GM13977 (cell line): ENCODE measurements at regions not wholly inside any gene's neighbourhood (a gene's known extent, or its start where the extent isn't known, plus 50 kb on each side); places are given as distances from the start of the nearest gene placed in this dataset.

Experiments
- DNase-seq: peaks from one replicate; pipeline ENCODE4 v3.0.0; 2012; ENCODE audit warnings: low spot score
- CTCF ChIP-seq: IDR thresholded peaks from 2 replicates; pipeline ENCODE4 v1.5.1; 2012; ENCODE audit warnings: mild to moderate bottlenecking, control low read depth; ENCODE audit not compliant: insufficient read depth; ENCODE audit errors: extremely low read depth, missing control alignments
- in situ Hi-C: fragments of 300-500 bp; cut with MboI; formaldehyde crosslinking; loops from one replicate; pipeline ENCODE4 v1.12.0; 2022; ENCODE audit warnings: low sequenced_read_pairs, low pct_unique_long_range_greater_than_20kb, mixed read lengths, inconsistent platforms; ENCODE audit not compliant: unreplicated experiment

DNA sequence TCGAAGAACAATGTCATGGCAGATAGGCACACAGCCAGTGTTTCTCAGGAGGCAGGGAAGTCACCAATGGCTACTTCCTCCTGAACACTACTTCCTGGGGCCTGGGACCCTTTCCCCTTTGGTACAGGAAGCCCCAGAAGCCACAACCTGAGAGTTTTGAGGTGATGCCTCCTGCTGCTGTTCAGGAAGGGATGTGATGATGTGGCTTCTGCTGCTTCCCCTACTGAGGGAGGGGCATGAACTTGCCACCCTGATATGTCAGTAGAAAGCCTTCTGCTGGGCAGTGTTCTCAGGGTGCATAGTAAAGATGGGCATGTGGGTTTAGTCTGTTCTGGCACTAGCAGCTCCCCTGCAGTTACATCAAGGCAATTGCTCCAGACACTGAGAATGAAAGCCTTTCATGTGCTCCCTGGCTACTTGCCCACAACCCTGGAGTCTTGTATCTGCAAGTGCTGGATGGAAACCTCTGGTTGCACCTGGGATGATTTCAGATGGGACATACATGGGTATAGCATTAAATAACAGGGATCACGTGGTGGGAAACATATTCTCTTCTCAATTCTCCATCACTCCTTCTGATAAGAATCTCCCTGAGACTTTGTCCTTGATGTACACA is 69.3 kb downstream of the ADRA2A start:
- TF ChIP-seq CTCF: no peak
- in situ Hi-C loops: no loop called here
- DNase-seq: no peak

- DNase-seq: no peak
- no peak for TF ChIP-seq CTCF
- in situ Hi-C loops: no loop called here
Observed at GRCh38 chr10:111148025-111148424, 71.2 kb downstream of the ADRA2A start.

DNA sequence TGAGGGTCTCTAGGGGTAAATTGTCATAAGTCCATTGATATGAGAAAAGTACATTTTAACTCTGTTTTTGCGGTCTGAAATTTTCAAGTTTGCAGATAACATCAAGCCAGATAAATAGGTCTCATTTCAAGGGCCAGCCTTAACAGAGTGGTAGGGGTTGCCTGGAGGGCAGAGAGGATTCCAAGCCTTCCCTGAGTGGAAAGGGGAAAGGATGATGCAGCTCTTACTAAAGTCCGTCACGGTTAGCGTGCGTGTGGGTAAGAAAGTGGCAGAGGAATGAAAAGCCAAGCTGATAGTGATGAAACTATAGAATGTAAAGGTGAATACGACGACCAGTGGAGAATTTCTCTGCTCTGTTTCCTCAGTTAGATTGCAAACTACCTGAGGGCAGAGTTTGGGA is 71.6 kb downstream of the ADRA2A start:
- in situ Hi-C loops: no loop called here

DNA sequence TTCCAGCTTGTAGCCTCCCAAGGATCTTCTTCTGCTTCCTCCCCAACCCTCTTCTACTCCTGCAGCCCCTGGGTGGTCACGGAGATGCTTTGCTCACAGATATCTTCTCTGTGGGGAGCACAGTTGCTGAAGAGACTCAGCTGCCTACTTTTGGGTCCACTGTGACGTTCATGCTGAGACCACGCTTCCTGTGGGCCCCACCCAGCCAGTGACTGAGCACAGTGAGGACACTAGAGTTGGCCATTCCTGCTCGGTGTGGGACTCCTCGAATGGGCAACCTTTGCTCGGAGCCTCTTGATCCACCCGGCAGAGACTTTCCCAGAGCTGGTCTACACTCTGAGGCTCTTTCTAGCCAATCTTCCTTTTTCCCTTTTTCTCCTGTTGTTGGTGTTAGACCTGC is 73.9 kb downstream of the ADRA2A start:
- no peak for TF ChIP-seq CTCF
- no peak for DNase-seq
- in situ Hi-C loops: no loop called here

More for the DNA sequence above, 71.6 kb downstream of the ADRA2A start:
- TF ChIP-seq CTCF: no peak
- DNase-seq: no peak

DNA sequence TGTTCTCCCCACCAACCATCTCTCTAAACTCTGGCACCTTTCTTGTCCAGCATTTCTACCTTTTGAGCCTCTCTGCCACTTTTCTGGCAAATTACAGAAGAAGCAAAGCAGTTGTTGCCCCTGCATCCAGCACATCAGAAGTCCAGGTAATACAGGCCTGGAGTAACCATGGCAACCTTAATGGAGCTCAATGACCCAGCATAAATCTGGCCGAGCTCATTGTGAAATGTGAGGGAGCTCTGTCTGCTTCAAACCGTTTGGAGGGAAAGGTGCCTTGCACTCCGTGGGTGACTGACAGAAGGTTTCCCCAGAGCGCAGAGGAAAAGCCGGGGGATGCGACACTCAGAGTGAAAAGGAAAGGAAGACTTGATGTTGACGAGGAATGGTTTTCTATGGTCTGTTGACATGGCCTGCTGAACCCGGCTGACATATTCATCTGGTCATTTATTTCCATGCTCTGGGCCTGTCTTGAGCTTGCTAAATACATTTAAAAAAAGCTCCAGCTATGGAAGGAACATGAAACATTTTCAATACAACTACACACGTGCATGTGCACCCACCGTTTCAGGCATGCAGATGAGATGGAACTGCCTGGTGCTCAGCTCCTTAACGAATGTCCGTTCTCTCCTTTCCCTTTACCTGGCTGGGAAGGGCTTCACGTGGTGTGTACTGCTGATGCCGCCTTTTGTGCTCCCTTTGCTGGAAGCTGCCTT is 74.9 kb downstream of the ADRA2A start:
- no peak for DNase-seq
- TF ChIP-seq CTCF: no peak
- in situ Hi-C loops: no loop called here

DNA sequence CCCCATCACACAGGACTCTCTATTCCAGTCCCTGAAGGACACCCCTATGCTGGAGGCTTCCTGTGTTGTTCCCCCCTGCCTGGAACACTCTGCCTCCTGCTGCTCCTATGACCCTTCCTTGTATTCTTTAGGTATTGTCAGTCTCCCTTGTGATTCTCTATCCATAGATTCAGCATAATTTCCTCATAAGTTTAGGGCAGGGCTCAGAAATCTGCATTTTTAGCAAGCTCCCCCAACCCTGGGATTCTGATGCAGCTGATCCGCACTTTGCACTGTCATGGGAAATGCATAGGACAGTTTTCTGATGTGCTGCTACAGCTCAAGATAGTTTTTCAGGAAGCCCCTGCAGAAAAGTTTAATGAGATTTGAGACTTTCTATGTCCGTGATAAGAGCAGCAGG is 79.9 kb downstream of the ADRA2A start:
- in situ Hi-C loops: no loop called here
- no peak for DNase-seq

More for the DNA sequence above, 79.9 kb downstream of the ADRA2A start:
- TF ChIP-seq CTCF: no peak
